Uterus (tissue), 2 donors: ENCODE measurements at regions not wholly inside any gene's neighbourhood (a gene's known extent, or its start where the extent isn't known, plus 50 kb on each side); places are given as distances from the start of the nearest gene placed in this dataset.

ENCODE experiments used
- CTCF ChIP-seq, 4 experiments: fragments of 200-600 bp in 2 of 4; fragments of 450-650 bp in 2 of 4; sonication (generic) in 2 of 4; IDR thresholded peaks; one replicate each; pipeline ENCODE4 v1.5.1; 2016 to 2019; ENCODE audit warnings: antibody characterized with exemption in 4 of 4, mild to moderate bottlenecking in 2 of 4, moderate library complexity in 1 of 4
- POLR2A ChIP-seq, 2 donors: fragments of 450-650 bp; IDR thresholded peaks; one replicate each; pipeline ENCODE4 v1.6.1; 2016; ENCODE audit warnings: antibody characterized with exemption in 2 of 2, mild to moderate bottlenecking in 1 of 2, moderate library complexity in 1 of 2

GRCh38 chr11:92753161-92753560 lies 216.3 kb upstream of the MTNR1B start:
- TF ChIP-seq POLR2A (IDR thresholded peaks at IDR 0.05) = no peak
- TF ChIP-seq CTCF (IDR thresholded peaks at IDR 0.05) = no peak
